ENCODE measurements at regions not wholly inside any gene's neighbourhood (a gene's known extent, or its start where the extent isn't known, plus 50 kb on each side); places are given as distances from the start of the nearest gene placed in this dataset.

GRCh38 chr18:22342625-22343024 lies 75.1 kb downstream of the CTAGE1 start:
- TF ChIP-seq CTCF (IDR thresholded peaks at IDR 0.05 in 4 of 5, conservative IDR thresholded peaks at IDR 0.05 in 1 of 5) (no peak), POLR2A (IDR thresholded peaks at IDR 0.05) (no peak)
